ENCODE measurements at regions not wholly inside any gene's neighbourhood (a gene's known extent, or its start where the extent isn't known, plus 50 kb on each side); places are given as distances from the start of the nearest gene placed in this dataset.

DNA sequence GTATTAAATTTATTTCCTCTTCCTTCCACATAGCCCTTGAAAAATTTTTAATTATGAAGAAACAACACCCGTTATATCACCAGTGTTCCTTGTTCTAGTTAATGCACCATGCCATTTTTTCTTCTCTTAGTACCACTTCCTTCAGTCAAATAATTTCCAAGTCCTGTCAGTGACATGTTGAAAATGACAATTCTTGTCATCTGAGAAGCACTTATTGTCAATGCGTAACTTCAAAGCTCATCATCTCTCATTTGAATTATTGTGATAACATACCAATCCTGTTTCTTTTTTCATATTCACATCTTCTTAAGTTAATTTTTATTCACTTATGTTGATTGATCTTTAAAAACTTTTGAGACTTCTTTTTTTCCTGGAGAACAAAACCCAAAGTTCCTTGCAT lies 320.4 kb downstream of the ASXL3 start:
- Histone ChIP-seq H3K79me2 (no peaks in the 10 kb centered on the region), H3K36me3 (replicated peaks; ENCODE audit: insufficient read depth, low read depth) (no peaks in the 10 kb centered on the region), H3K27ac (no peak overlapping the region), H3K27me3 (no peaks in the 10 kb centered on the region), H2AFZ (no peak overlapping the region), H3K9me3 (ENCODE audit: low read depth) (peaks cover 2% of the 10 kb centered on the region), H4K20me1 (ENCODE audit: insufficient read depth, poor library complexity, severe bottlenecking) (no peaks in the 10 kb centered on the region), H3K4me2 (no peak overlapping the region), H3K4me1 (ENCODE audit: insufficient read depth) (no peaks in the 10 kb centered on the region), H3K4me3 (no peak overlapping the region), H3K9me2 (replicated peaks; ENCODE audit: insufficient read depth) (no peaks in the 10 kb centered on the region)
- no peak for DNase-seq (ENCODE audit: low spot score)
- TF ChIP-seq EZH2phosphoT487 (IDR thresholded peaks at IDR 0.05; ENCODE audit: low read depth, severe bottlenecking, unreplicated experiment) (no peak), EZH2 (IDR thresholded peaks at IDR 0.05; ENCODE audit: borderline replicate concordance) (no peak)
- TF ChIP-seq, protein P1, sequence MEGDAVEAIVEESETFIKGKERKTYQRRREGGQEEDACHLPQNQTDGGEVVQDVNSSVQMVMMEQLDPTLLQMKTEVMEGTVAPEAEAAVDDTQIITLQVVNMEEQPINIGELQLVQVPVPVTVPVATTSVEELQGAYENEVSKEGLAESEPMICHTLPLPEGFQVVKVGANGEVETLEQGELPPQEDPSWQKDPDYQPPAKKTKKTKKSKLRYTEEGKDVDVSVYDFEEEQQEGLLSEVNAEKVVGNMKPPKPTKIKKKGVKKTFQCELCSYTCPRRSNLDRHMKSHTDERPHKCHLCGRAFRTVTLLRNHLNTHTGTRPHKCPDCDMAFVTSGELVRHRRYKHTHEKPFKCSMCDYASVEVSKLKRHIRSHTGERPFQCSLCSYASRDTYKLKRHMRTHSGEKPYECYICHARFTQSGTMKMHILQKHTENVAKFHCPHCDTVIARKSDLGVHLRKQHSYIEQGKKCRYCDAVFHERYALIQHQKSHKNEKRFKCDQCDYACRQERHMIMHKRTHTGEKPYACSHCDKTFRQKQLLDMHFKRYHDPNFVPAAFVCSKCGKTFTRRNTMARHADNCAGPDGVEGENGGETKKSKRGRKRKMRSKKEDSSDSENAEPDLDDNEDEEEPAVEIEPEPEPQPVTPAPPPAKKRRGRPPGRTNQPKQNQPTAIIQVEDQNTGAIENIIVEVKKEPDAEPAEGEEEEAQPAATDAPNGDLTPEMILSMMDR (IDR thresholded peaks at IDR 0.05; ENCODE audit: poor library complexity), result no peak
- WGBS (ENCODE audit: low lambda C conversion rate, missing lambda C conversion rate), result 91% methylated on average over 2 of the region's 2 CpGs

DNA sequence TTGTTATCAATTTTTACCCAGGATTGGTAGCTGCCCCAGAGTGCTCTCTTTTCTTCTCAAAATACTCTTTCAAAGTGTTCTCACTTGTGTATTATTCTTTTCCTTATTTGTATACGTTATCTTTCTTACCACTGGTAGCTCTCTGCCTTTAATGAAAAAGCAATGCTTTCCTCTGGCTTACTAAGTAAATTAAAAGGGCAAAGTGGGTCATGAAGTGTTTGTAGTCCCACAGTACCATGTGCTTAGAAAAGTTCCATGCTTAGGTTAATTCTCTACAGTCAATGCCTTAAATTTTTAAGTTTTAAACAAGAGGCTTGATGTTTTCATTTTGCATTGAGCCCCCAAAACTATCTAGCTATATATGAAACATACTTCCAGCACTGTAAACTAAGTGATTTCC lies 300.2 kb downstream of the ASXL3 start:
- Histone ChIP-seq H3K4me3 (no peak overlapping the region), H3K4me2 (no peak overlapping the region), H2AFZ (no peak overlapping the region), H3K36me3 (replicated peaks; ENCODE audit: insufficient read depth, low read depth) (no peaks in the 10 kb centered on the region), H3K27me3 (no peaks in the 10 kb centered on the region), H3K9me2 (replicated peaks; ENCODE audit: insufficient read depth) (no peaks in the 10 kb centered on the region), H3K9me3 (ENCODE audit: low read depth) (no peaks in the 10 kb centered on the region), H3K27ac (no peak overlapping the region), H4K20me1 (ENCODE audit: insufficient read depth, poor library complexity, severe bottlenecking) (no peaks in the 10 kb centered on the region), H3K4me1 (ENCODE audit: insufficient read depth) (no peaks in the 10 kb centered on the region), H3K79me2 (no peaks in the 10 kb centered on the region)
- TF ChIP-seq, protein P1 (IDR thresholded peaks at IDR 0.05; ENCODE audit: poor library complexity), result no peak
- no peak for TF ChIP-seq EZH2phosphoT487 (IDR thresholded peaks at IDR 0.05; ENCODE audit: low read depth, severe bottlenecking, unreplicated experiment)
- no peak for TF ChIP-seq EZH2 (IDR thresholded peaks at IDR 0.05; ENCODE audit: borderline replicate concordance)
- 73% methylated on average over 1 of the region's 1 CpG for WGBS (ENCODE audit: low lambda C conversion rate, missing lambda C conversion rate)
- DNase-seq (ENCODE audit: low spot score), result no peak

DNA sequence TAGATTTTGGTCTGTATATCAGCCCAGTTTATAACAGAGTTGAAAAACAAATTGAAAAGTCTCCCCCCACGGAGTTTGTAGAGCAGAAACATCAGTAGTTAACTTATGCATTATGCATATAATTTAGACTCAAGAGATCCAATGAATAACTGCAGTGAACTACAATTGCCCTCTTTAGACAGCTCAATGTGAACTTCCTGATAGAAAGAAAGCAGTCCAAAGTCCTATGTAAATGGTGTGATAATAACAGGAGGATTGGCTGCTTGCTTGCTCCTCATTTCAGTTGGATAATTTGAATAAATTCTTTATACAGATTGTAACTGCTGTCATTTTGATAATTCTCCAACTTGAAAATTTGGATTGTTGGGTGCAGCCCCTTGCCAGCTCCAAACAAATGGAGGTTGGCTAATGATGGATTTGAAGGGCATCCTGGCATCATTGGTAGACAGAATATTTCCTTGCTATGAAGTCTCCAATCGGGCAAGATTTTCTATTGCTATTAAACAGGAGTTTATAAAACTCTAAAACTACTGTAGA lies 297.1 kb downstream of the ASXL3 start:
- TF ChIP-seq, protein P1 (IDR thresholded peaks at IDR 0.05; ENCODE audit: poor library complexity), result no peak
- TF ChIP-seq EZH2 (IDR thresholded peaks at IDR 0.05; ENCODE audit: borderline replicate concordance) (no peak), EZH2phosphoT487 (IDR thresholded peaks at IDR 0.05; ENCODE audit: low read depth, severe bottlenecking, unreplicated experiment) (no peak)
- Histone ChIP-seq H3K9me2 (replicated peaks; ENCODE audit: insufficient read depth) (no peaks in the 10 kb centered on the region), H3K27me3 (no peaks in the 10 kb centered on the region), H3K36me3 (replicated peaks; ENCODE audit: insufficient read depth, low read depth) (no peaks in the 10 kb centered on the region), H3K4me2 (no peak overlapping the region), H3K4me1 (ENCODE audit: insufficient read depth) (no peaks in the 10 kb centered on the region), H3K9me3 (ENCODE audit: low read depth) (no peaks in the 10 kb centered on the region), H3K79me2 (no peaks in the 10 kb centered on the region), H2AFZ (no peak overlapping the region), H4K20me1 (ENCODE audit: insufficient read depth, poor library complexity, severe bottlenecking) (no peaks in the 10 kb centered on the region), H3K27ac (no peak overlapping the region), H3K4me3 (no peak overlapping the region)
- DNase-seq (ENCODE audit: low spot score), result no peak
- WGBS (ENCODE audit: low lambda C conversion rate, missing lambda C conversion rate), result 82% methylated on average over 2 of the region's 2 CpGs

DNA sequence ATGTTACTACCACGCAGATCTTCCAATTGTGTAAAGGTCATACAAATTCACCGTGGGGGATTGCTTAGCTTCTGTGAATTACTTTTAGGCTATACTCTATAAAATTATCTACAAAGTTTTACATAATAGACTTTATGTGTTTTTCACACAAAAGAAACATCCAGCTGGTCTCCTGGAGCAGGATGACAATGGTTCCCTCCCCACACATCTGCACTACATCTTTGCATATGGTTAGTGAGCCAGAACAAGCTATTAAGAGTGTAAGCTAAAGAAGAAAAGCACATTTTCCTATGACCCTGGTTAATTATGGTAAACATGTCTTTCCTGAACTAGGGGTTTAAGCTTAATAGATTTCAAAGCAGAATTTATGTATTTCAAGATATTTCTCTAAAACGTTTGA lies 295.1 kb downstream of the ASXL3 start:
- Histone ChIP-seq H3K36me3 (replicated peaks; ENCODE audit: insufficient read depth, low read depth) (no peaks in the 10 kb centered on the region), H3K9me3 (ENCODE audit: low read depth) (no peaks in the 10 kb centered on the region), H3K4me3 (no peak overlapping the region), H4K20me1 (ENCODE audit: insufficient read depth, poor library complexity, severe bottlenecking) (no peaks in the 10 kb centered on the region), H3K27me3 (no peaks in the 10 kb centered on the region), H2AFZ (no peak overlapping the region), H3K4me1 (ENCODE audit: insufficient read depth) (no peaks in the 10 kb centered on the region), H3K4me2 (no peak overlapping the region), H3K9me2 (replicated peaks; ENCODE audit: insufficient read depth) (no peaks in the 10 kb centered on the region), H3K27ac (no peak overlapping the region), H3K79me2 (no peaks in the 10 kb centered on the region)
- TF ChIP-seq EZH2 (IDR thresholded peaks at IDR 0.05; ENCODE audit: borderline replicate concordance), result no peak
- TF ChIP-seq, protein P1 (IDR thresholded peaks at IDR 0.05; ENCODE audit: poor library complexity), result no peak
- no peak for TF ChIP-seq EZH2phosphoT487 (IDR thresholded peaks at IDR 0.05; ENCODE audit: low read depth, severe bottlenecking, unreplicated experiment)
- no peak for DNase-seq (ENCODE audit: low spot score)
- WGBS (ENCODE audit: low lambda C conversion rate, missing lambda C conversion rate), result 88% methylated on average over 3 of the region's 3 CpGs

Measured in hepatocyte (in vitro differentiated cells).